ENCODE measurements at regions not wholly inside any gene's neighbourhood (a gene's known extent, or its start where the extent isn't known, plus 50 kb on each side); places are given as distances from the start of the nearest gene placed in this dataset.
"Not testable (repeated sequence)": the region's sequence is repeated elsewhere in the genome, so short reads cannot be mapped to it uniquely, and the experiment has no call there.

DNA sequence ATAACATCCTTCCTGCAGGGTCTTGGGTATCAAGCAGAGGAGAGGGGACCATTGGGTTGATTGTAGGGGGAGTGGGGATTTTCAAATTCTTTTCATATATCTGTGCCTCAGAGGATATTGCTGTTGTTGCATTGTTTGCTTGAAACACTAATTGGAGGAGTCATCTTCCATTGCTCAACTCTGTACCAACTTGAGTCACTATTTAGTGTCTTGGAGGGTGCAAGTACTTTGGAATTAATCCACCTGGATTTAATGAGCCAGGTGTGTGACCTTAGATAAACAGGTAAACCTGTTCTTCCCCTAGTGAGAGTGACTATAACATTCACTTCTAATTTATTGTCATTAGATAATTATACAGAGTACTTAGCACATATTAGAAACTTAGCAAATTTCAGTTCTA is 151.3 kb upstream of the CNTNAP4 start:
- Histone ChIP-seq H3K27me3 (no peaks in the 10 kb centered on the region), H3K36me3 (replicated peaks; ENCODE audit: insufficient read depth, low read depth) (no peaks in the 10 kb centered on the region), H3K27ac (no peak overlapping the region)

DNA sequence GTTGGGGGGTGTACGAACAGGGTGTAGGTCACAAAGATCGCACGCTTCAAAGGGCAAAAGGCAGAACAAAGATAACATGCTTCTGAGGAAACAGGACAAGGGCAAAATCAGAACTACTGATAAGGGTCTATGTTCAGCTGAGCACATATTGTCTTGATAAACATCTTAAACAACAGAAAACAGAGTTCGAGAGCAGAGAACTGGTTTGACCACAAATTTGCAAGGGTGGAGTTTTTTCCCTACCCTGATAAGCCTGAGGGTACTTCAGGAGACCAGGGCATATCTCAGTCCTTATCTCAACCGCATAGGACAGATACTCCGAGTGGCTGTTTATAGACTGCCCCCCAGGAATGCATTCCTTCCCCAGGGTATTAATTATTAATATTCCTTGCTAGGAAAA is 139.1 kb upstream of the CNTNAP4 start:
- H4K20me1 ChIP-seq (ENCODE audit: insufficient read depth, poor library complexity, severe bottlenecking); H3K27me3 ChIP-seq; H3K9me3 ChIP-seq (ENCODE audit: low read depth); H3K79me2 ChIP-seq; DNase-seq (ENCODE audit: low spot score); H3K4me1 ChIP-seq (ENCODE audit: insufficient read depth); H3K27ac ChIP-seq; H3K36me3 ChIP-seq (replicated peaks; ENCODE audit: insufficient read depth, low read depth); H2AFZ ChIP-seq; H3K9me2 ChIP-seq (replicated peaks; ENCODE audit: insufficient read depth); H3K4me3 ChIP-seq: not testable (repeated sequence)
- 26% methylated on average over 6 of the region's 6 CpGs for WGBS (ENCODE audit: low lambda C conversion rate, missing lambda C conversion rate)
- H3K4me2 ChIP-seq: peak overlapping the region; percentile 7

More for the DNA sequence above, 151.3 kb upstream of the CNTNAP4 start:
- Histone ChIP-seq H3K4me1 (ENCODE audit: insufficient read depth) (no peaks in the 10 kb centered on the region), H3K9me2 (replicated peaks; ENCODE audit: insufficient read depth) (no peaks in the 10 kb centered on the region), H3K4me2 (no peak overlapping the region), H3K79me2 (no peaks in the 10 kb centered on the region), H4K20me1 (ENCODE audit: insufficient read depth, poor library complexity, severe bottlenecking) (no peaks in the 10 kb centered on the region), H2AFZ (no peak overlapping the region), H3K9me3 (ENCODE audit: low read depth) (no peaks in the 10 kb centered on the region), H3K4me3 (no peak overlapping the region)
- TF ChIP-seq EZH2phosphoT487 (IDR thresholded peaks at IDR 0.05; ENCODE audit: low read depth, severe bottlenecking, unreplicated experiment): no peak
- DNase-seq (ENCODE audit: low spot score): no peak

DNA sequence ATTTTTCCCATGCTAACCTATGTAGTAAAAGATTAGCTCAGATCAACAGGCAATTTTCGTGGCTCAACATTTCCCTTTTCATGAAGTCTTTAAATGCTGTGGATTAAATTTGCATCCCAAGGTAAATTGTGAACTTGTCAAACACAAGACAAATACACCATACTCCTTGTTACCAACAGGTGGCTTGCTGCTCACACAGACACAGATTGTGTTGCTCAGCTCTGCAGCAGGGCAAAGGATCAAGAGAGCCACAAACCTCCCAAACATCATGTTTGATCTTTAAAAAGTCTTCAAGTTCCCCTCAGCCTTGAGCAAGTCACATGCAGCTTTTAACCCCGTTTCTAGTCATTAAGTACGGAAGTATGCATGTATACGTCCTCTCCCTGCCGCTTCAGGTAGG is 119.6 kb upstream of the CNTNAP4 start:
- Histone ChIP-seq H3K9me2 (replicated peaks; ENCODE audit: insufficient read depth) (no peaks in the 10 kb centered on the region), H4K20me1 (ENCODE audit: insufficient read depth, poor library complexity, severe bottlenecking) (no peaks in the 10 kb centered on the region), H3K36me3 (replicated peaks; ENCODE audit: insufficient read depth, low read depth) (no peaks in the 10 kb centered on the region), H2AFZ (no peak overlapping the region), H3K4me3 (no peak overlapping the region), H3K79me2 (no peaks in the 10 kb centered on the region), H3K4me2 (no peak overlapping the region), H3K4me1 (ENCODE audit: insufficient read depth) (no peaks in the 10 kb centered on the region), H3K27ac (no peak overlapping the region), H3K9me3 (ENCODE audit: low read depth) (no peaks in the 10 kb centered on the region), H3K27me3 (no peaks in the 10 kb centered on the region)
- TF ChIP-seq, protein P1, sequence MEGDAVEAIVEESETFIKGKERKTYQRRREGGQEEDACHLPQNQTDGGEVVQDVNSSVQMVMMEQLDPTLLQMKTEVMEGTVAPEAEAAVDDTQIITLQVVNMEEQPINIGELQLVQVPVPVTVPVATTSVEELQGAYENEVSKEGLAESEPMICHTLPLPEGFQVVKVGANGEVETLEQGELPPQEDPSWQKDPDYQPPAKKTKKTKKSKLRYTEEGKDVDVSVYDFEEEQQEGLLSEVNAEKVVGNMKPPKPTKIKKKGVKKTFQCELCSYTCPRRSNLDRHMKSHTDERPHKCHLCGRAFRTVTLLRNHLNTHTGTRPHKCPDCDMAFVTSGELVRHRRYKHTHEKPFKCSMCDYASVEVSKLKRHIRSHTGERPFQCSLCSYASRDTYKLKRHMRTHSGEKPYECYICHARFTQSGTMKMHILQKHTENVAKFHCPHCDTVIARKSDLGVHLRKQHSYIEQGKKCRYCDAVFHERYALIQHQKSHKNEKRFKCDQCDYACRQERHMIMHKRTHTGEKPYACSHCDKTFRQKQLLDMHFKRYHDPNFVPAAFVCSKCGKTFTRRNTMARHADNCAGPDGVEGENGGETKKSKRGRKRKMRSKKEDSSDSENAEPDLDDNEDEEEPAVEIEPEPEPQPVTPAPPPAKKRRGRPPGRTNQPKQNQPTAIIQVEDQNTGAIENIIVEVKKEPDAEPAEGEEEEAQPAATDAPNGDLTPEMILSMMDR (IDR thresholded peaks at IDR 0.05; ENCODE audit: poor library complexity): no peak
- TF ChIP-seq EZH2phosphoT487 (IDR thresholded peaks at IDR 0.05; ENCODE audit: low read depth, severe bottlenecking, unreplicated experiment) (no peak), EZH2 (IDR thresholded peaks at IDR 0.05; ENCODE audit: borderline replicate concordance) (no peak)
- WGBS (ENCODE audit: low lambda C conversion rate, missing lambda C conversion rate): 78% methylated on average over 5 of the region's 5 CpGs
- DNase-seq (ENCODE audit: low spot score): no peak

DNA sequence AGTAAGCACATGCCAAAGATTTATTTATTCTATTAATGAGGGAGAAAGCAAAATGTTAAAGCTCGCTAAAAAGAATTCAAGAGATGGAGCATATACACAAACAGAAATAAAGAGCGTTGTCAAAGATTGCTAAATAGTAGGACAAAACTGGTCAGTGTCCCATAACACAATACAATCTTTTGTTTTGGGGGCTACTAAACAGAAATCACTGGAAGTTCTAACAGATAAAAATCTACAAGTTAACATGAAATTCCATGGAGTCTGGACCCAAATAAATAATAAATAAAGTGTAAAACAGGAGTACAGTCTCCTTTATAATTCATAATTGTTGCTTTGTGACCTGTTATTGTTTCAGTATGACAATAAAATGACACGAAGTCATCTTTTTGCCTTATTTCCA is 115.2 kb upstream of the CNTNAP4 start:
- no peaks in the 10 kb centered on the region for H3K9me2 ChIP-seq (replicated peaks; ENCODE audit: insufficient read depth)
- DNase-seq (ENCODE audit: low spot score): no peak
- H3K27me3 ChIP-seq: no peaks in the 10 kb centered on the region
- no peaks in the 10 kb centered on the region for H3K36me3 ChIP-seq (replicated peaks; ENCODE audit: insufficient read depth, low read depth)
- no peaks in the 10 kb centered on the region for H3K4me1 ChIP-seq (ENCODE audit: insufficient read depth)
- no peaks in the 10 kb centered on the region for H4K20me1 ChIP-seq (ENCODE audit: insufficient read depth, poor library complexity, severe bottlenecking)
- H3K27ac ChIP-seq: no peak overlapping the region
- no peak for TF ChIP-seq EZH2 (IDR thresholded peaks at IDR 0.05; ENCODE audit: borderline replicate concordance)
- TF ChIP-seq, protein P1 (IDR thresholded peaks at IDR 0.05; ENCODE audit: poor library complexity): no peak
- TF ChIP-seq EZH2phosphoT487 (IDR thresholded peaks at IDR 0.05; ENCODE audit: low read depth, severe bottlenecking, unreplicated experiment): no peak
- WGBS (ENCODE audit: low lambda C conversion rate, missing lambda C conversion rate): 87% methylated on average over 3 of the region's 3 CpGs
- H3K9me3 ChIP-seq (ENCODE audit: low read depth): no peaks in the 10 kb centered on the region
- no peak overlapping the region for H3K4me2 ChIP-seq
- no peaks in the 10 kb centered on the region for H3K79me2 ChIP-seq
- no peak overlapping the region for H2AFZ ChIP-seq
- no peak overlapping the region for H3K4me3 ChIP-seq

Data from hepatocyte (in vitro differentiated cells).